ENCODE measurements at regions not wholly inside any gene's neighbourhood (a gene's known extent, or its start where the extent isn't known, plus 50 kb on each side); places are given as distances from the start of the nearest gene placed in this dataset.

DNA sequence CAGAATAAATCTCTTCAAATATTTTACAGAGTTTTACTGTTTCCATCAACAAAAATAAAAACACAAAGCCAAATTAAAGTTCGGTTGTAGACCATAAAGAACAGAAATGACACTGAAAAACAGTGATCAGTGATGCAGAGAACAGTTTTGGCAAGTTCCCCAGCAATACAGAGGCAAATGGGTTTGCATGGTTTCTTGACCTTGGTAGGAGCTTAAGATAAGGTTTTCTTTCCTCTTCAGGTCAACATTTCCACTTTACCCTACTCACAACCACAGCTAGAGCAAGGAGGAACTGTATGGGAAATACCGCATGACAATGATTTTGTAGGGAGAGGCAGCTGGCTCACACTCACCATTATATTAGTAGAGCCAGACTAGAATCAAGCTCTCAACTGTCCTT lies 199.5 kb downstream of the SH2D4B start:
- TF ChIP-seq, protein P1, sequence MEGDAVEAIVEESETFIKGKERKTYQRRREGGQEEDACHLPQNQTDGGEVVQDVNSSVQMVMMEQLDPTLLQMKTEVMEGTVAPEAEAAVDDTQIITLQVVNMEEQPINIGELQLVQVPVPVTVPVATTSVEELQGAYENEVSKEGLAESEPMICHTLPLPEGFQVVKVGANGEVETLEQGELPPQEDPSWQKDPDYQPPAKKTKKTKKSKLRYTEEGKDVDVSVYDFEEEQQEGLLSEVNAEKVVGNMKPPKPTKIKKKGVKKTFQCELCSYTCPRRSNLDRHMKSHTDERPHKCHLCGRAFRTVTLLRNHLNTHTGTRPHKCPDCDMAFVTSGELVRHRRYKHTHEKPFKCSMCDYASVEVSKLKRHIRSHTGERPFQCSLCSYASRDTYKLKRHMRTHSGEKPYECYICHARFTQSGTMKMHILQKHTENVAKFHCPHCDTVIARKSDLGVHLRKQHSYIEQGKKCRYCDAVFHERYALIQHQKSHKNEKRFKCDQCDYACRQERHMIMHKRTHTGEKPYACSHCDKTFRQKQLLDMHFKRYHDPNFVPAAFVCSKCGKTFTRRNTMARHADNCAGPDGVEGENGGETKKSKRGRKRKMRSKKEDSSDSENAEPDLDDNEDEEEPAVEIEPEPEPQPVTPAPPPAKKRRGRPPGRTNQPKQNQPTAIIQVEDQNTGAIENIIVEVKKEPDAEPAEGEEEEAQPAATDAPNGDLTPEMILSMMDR (conservative IDR thresholded peaks at IDR 0.05; ENCODE audit: low read depth, low read length), result no peak
- TF ChIP-seq EZH2 (IDR thresholded peaks at IDR 0.05; ENCODE audit: borderline replicate concordance, low read depth, low read length, poor library complexity, severe bottlenecking), result no peak

Measured in A673 (cell line).